ENCODE measurements at regions not wholly inside any gene's neighbourhood (a gene's known extent, or its start where the extent isn't known, plus 50 kb on each side); places are given as distances from the start of the nearest gene placed in this dataset.

- CTCF ChIA-PET = no interaction called here
- Histone ChIP-seq H3K9me3 (no peaks in the 10 kb centered on the region), H3K4me3 (no peak overlapping the region), H3K27ac (no peak overlapping the region), H3K4me1 (no peaks in the 10 kb centered on the region), H3K4me2 (no peak overlapping the region)
- TF ChIP-seq ZNF302 (CRISPR knock-in tag; IDR thresholded peaks at IDR 0.05) (no peak), E2F6 (IDR thresholded peaks at IDR 0.05; ENCODE audit: borderline replicate concordance, low read depth) (no peak), ESRRA (IDR thresholded peaks at IDR 0.05; ENCODE audit: borderline replicate concordance, low read length) (no peak), HES2 (IDR thresholded peaks at IDR 0.05) (no peak)
- WGBS (ENCODE audit: missing lambda C conversion rate) = 7% methylated on average over 1 of the region's 1 CpG
- ATAC-seq (no peak), DNase-seq (ENCODE audit: low read depth in 1 of 2, low spot score in 1 of 2) (no peak), FAIRE-seq (no peak)
- POLR2A ChIA-PET = no interaction called here
These were observed 297.9 kb upstream of the PCSK5 start for GRCh38 chr9:75592586-75592985.

- Histone ChIP-seq H3K4me3 (no peak overlapping the region), H3K4me1 (no peaks in the 10 kb centered on the region), H3K4me2 (no peak overlapping the region), H3K9me3 (no peaks in the 10 kb centered on the region), H3K27ac (no peak overlapping the region)
- TF ChIP-seq BHLHE40 (IDR thresholded peaks at IDR 0.05; ENCODE audit: low read depth, low read length) = no peak
- TF ChIP-seq E2F6 (IDR thresholded peaks at IDR 0.05; ENCODE audit: borderline replicate concordance, low read depth) = no peak
- TF ChIP-seq HOXB5 (CRISPR knock-in tag; IDR thresholded peaks at IDR 0.05) = no peak
- no peak for TF ChIP-seq FOXS1 (CRISPR knock-in tag; IDR thresholded peaks at IDR 0.05)
- TF ChIP-seq HOXA7 (CRISPR knock-in tag; IDR thresholded peaks at IDR 0.05) = no peak
- TF ChIP-seq FOSL2 (IDR thresholded peaks at IDR 0.05) = no peak
- no peak for TF ChIP-seq FOSL2 (CRISPR knock-in tag; IDR thresholded peaks at IDR 0.05)
- TF ChIP-seq NPAS2 (CRISPR knock-in tag; IDR thresholded peaks at IDR 0.05; ENCODE audit: borderline replicate concordance) = no peak
- no peak for TF ChIP-seq POLR2AphosphoS2 (conservative IDR thresholded peaks at IDR 0.05; ENCODE audit: low read length)
- no peak for TF ChIP-seq EP300 (IDR thresholded peaks at IDR 0.05)
- no peak for TF ChIP-seq RFX5 (IDR thresholded peaks at IDR 0.05)
- TF ChIP-seq BCL3 (IDR thresholded peaks at IDR 0.05) = no peak
- no peak for FAIRE-seq
- DNase-seq (ENCODE audit: low read depth in 1 of 2, low spot score in 1 of 2) = no peak
- CTCF ChIA-PET = no interaction called here
- ATAC-seq = no peak
- POLR2A ChIA-PET = no interaction called here
These were observed 296.6 kb upstream of the PCSK5 start for GRCh38 chr9:75593920-75594319.

GRCh38 chr9:75599126-75599525 is 291.3 kb upstream of the PCSK5 start:
- FAIRE-seq (no peak), ATAC-seq (no peak), DNase-seq (ENCODE audit: low read depth in 1 of 2, low spot score in 1 of 2) (no peak)
- Histone ChIP-seq H3K4me3 (no peak overlapping the region), H3K27ac (no peak overlapping the region), H3K9me3 (no peaks in the 10 kb centered on the region), H3K4me1 (no peaks in the 10 kb centered on the region), H3K4me2 (no peak overlapping the region)
- POLR2A ChIA-PET = no interaction called here
- TF ChIP-seq MAFK (IDR thresholded peaks at IDR 0.05; ENCODE audit: partially characterized antibody) (no peak), RAD21 (conservative IDR thresholded peaks at IDR 0.05 in 1 of 2, IDR thresholded peaks at IDR 0.05 in 1 of 2) (no peak), CBX2 (IDR thresholded peaks at IDR 0.05; ENCODE audit: borderline replicate concordance, low read depth) (no peak), USF2 (IDR thresholded peaks at IDR 0.05) (no peak), HOXB13 (CRISPR knock-in tag; IDR thresholded peaks at IDR 0.05; ENCODE audit: low read depth) (no peak), RCOR1 (IDR thresholded peaks at IDR 0.05; ENCODE audit: low read depth, low read length) (no peak), POLR2AphosphoS2 (conservative IDR thresholded peaks at IDR 0.05; ENCODE audit: low read length) (no peak), NR3C1 (IDR thresholded peaks at IDR 0.05) (no peak), CEBPB (IDR thresholded peaks at IDR 0.05) (no peak), MYC (IDR thresholded peaks at IDR 0.05; ENCODE audit: borderline replicate concordance, low read length) (no peak), KDM1A (IDR thresholded peaks at IDR 0.05; ENCODE audit: low read depth) (no peak), ZFP36 (IDR thresholded peaks at IDR 0.05; ENCODE audit: borderline replicate concordance, partially characterized antibody) (no peak), SREBF2 (IDR thresholded peaks at IDR 0.05) (no peak)
- CTCF ChIA-PET = no interaction called here
- WGBS (ENCODE audit: missing lambda C conversion rate) = 87% methylated on average over 1 of the region's 1 CpG
